ENCODE measurements at regions not wholly inside any gene's neighbourhood (a gene's known extent, or its start where the extent isn't known, plus 50 kb on each side); places are given as distances from the start of the nearest gene placed in this dataset.

- H3K14ac ChIP-seq (ENCODE audit: insufficient read depth, low read length): no peak overlapping the region
- no peak overlapping the region for H2BK5ac ChIP-seq (ENCODE audit: insufficient read length, low read length)
- Mint-ChIP-seq H3K27ac (no peak overlapping the region), H3K36me3 (ENCODE audit: insufficient read depth in 1 of 3, low read depth in 3 of 3) (no peaks in the 10 kb centered on the region; a peak in 2 of 7 replicates), H3K27me3 (ENCODE audit: low read depth) (peaks cover 17% of the 10 kb centered on the region), H3K4me3 (no peak overlapping the region), H3K4me1 (peaks cover 23 to 32% of the 10 kb centered on the region in 2 experiments), H3K9me3 (no peaks in the 10 kb centered on the region; a peak in 2 of 5 replicates)
- no peak overlapping the region for H3K56ac ChIP-seq (ENCODE audit: insufficient read length, low read depth, low read length)
- H2BK12ac ChIP-seq (ENCODE audit: insufficient read length, low read depth, low read length): no peak overlapping the region
- H2BK120ac ChIP-seq (ENCODE audit: low read depth, low read length, poor library complexity, severe bottlenecking): no peak overlapping the region
- no peak for DNase-seq
- H4K8ac ChIP-seq (replicated peaks; ENCODE audit: insufficient read length, low read depth, low read length): no peak overlapping the region
- H3K4ac ChIP-seq (ENCODE audit: low read depth, low read length): no peak overlapping the region
- H2AFZ ChIP-seq (ENCODE audit: low read length): no peak overlapping the region
- no peak overlapping the region for H4K91ac ChIP-seq (ENCODE audit: insufficient read length, low read depth, low read length)
- no peaks in the 10 kb centered on the region for H3K79me2 ChIP-seq (ENCODE audit: insufficient read depth, low read length)
- H2AK5ac ChIP-seq (ENCODE audit: insufficient read length, low read length): no peak overlapping the region
- H2BK15ac ChIP-seq (ENCODE audit: low read depth, low read length): no peak overlapping the region
- no peak overlapping the region for H3K18ac ChIP-seq (ENCODE audit: insufficient read length, low read depth, low read length)
- no CpG with 5 or more reads among the region's 15 CpGs for WGBS (ENCODE audit: extremely low coverage, insufficient read length, low lambda C conversion rate)
- no peaks in the 10 kb centered on the region for H4K20me1 ChIP-seq (ENCODE audit: control insufficient read depth, insufficient read depth, insufficient read length)
- TF ChIP-seq, protein P1, sequence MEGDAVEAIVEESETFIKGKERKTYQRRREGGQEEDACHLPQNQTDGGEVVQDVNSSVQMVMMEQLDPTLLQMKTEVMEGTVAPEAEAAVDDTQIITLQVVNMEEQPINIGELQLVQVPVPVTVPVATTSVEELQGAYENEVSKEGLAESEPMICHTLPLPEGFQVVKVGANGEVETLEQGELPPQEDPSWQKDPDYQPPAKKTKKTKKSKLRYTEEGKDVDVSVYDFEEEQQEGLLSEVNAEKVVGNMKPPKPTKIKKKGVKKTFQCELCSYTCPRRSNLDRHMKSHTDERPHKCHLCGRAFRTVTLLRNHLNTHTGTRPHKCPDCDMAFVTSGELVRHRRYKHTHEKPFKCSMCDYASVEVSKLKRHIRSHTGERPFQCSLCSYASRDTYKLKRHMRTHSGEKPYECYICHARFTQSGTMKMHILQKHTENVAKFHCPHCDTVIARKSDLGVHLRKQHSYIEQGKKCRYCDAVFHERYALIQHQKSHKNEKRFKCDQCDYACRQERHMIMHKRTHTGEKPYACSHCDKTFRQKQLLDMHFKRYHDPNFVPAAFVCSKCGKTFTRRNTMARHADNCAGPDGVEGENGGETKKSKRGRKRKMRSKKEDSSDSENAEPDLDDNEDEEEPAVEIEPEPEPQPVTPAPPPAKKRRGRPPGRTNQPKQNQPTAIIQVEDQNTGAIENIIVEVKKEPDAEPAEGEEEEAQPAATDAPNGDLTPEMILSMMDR (conservative IDR thresholded peaks at IDR 0.05): no peak
- H3K27ac ChIP-seq (ENCODE audit: insufficient read length, low read depth, low read length): no peak overlapping the region
- H3K9me3 ChIP-seq (ENCODE audit: control insufficient read depth, low read depth, low read length): no peaks in the 10 kb centered on the region
- H2BK20ac ChIP-seq (ENCODE audit: low read depth, low read length, poor library complexity, severe bottlenecking): no peak overlapping the region
- H3K79me1 ChIP-seq (ENCODE audit: insufficient read depth, low read depth, low read length, poor library complexity, severe bottlenecking): no peaks in the 10 kb centered on the region
- H3K4me1 ChIP-seq (ENCODE audit: insufficient read depth, low read length): no peaks in the 10 kb centered on the region; the same call in 1 of the 2 replicates
- H3K23ac ChIP-seq (ENCODE audit: insufficient read length, low read depth, low read length): no peak overlapping the region
- no peaks in the 10 kb centered on the region for H3K23me2 ChIP-seq (ENCODE audit: insufficient read length, low read depth, low read length, poor library complexity, severe bottlenecking)
- H3K9ac ChIP-seq (ENCODE audit: extremely low read depth, insufficient read length, low read length): no peak overlapping the region
- H3T11ph ChIP-seq (ENCODE audit: low read length): no peak overlapping the region
- H3K4me2 ChIP-seq (ENCODE audit: insufficient read depth, insufficient read length, low read length): no peak overlapping the region
- no peak overlapping the region for H4K5ac ChIP-seq (ENCODE audit: insufficient read length, low read depth, low read length)
- no peaks in the 10 kb centered on the region for H3K27me3 ChIP-seq (ENCODE audit: insufficient read depth, low read length)
Observed at GRCh38 chr2:8586457-8587051, 95.3 kb upstream of the ID2 start.

All from H9 (cell line).